Upper lobe of right lung (tissue), 1 donor: ENCODE measurements at regions not wholly inside any gene's neighbourhood (a gene's known extent, or its start where the extent isn't known, plus 50 kb on each side); places are given as distances from the start of the nearest gene placed in this dataset.

Experiments used
- ATAC-seq: fragments of 200-7000 bp; cut with Tn5 transposase; one replicate; pipeline ENCODE4 v1.9.1; 2020; ENCODE audit warnings: mild to moderate bottlenecking, moderate library complexity
- DNase-seq: peaks from one replicate; pipeline ENCODE4 v3.0.0-alpha.2; 2020
- H3K27ac ChIP-seq: fragments of 200-600 bp; one replicate; pipeline ENCODE4 v1.8.0; 2022
- H3K27me3 ChIP-seq: fragments of 200-600 bp; one replicate; pipeline ENCODE4 v1.8.0; 2022; ENCODE audit warnings: mild to moderate bottlenecking
- H3K36me3 ChIP-seq: fragments of 200-600 bp; one replicate; pipeline ENCODE4 v1.8.0; 2022
- H3K4me1 ChIP-seq: fragments of 200-600 bp; one replicate; pipeline ENCODE4 v1.8.0; 2022
- H3K4me3 ChIP-seq: fragments of 200-600 bp; one replicate; pipeline ENCODE4 v1.8.0; 2022; ENCODE audit warnings: mild to moderate bottlenecking
- H3K9me3 ChIP-seq: fragments of 200-600 bp; one replicate; pipeline ENCODE4 v1.8.0; 2022
- intact Hi-C: fragments of 100-400 bp; cut with DNase I; formaldehyde crosslinking; loops from one replicate; pipeline ENCODE4 v1.11.0; 2022
- TF ChIP-seq, protein P1 (sequence below): fragments of 200-600 bp; IDR thresholded peaks from one replicate; pipeline ENCODE4 v1.8.0; 2022; ENCODE audit warnings: antibody characterized with exemption
- donor health status: DM: no; HTN: yes; CAD: no; lungs with severe emphysema.

GRCh38 chr13:107358866-107359265, 790.9 kb upstream of the ARGLU1 start:
- H3K4me3 ChIP-seq: no peak overlapping the region
- DNase-seq: no peak
- H3K4me1 ChIP-seq: no peaks in the 10 kb centered on the region
- no peaks in the 10 kb centered on the region for H3K27me3 ChIP-seq
- no peak overlapping the region for H3K27ac ChIP-seq
- ATAC-seq: no peak
- intact Hi-C loops: no loop called here
- TF ChIP-seq, protein P1, sequence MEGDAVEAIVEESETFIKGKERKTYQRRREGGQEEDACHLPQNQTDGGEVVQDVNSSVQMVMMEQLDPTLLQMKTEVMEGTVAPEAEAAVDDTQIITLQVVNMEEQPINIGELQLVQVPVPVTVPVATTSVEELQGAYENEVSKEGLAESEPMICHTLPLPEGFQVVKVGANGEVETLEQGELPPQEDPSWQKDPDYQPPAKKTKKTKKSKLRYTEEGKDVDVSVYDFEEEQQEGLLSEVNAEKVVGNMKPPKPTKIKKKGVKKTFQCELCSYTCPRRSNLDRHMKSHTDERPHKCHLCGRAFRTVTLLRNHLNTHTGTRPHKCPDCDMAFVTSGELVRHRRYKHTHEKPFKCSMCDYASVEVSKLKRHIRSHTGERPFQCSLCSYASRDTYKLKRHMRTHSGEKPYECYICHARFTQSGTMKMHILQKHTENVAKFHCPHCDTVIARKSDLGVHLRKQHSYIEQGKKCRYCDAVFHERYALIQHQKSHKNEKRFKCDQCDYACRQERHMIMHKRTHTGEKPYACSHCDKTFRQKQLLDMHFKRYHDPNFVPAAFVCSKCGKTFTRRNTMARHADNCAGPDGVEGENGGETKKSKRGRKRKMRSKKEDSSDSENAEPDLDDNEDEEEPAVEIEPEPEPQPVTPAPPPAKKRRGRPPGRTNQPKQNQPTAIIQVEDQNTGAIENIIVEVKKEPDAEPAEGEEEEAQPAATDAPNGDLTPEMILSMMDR: no peak
- H3K36me3 ChIP-seq: no peaks in the 10 kb centered on the region
- H3K9me3 ChIP-seq: no peaks in the 10 kb centered on the region

DNA sequence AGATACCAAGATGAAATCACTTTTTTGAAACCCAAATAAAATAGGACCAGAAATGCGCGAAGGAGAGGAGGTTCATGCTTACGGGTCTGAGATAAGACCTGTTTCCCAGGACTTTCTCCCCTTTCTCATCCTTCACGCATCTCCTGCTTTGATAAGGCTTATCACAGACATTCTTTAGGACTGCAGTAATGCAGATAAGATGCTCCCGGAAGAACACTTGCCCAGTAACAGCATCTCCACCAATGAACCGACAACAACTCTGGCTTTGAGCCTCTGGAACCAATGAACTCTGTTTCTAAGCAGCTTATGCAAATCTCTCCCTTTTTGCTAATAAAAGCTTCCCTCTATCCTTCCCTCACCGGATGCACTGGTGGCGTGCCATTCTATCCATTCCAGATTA, 783.4 kb upstream of the ARGLU1 start:
- intact Hi-C loops: no loop called here
- Histone ChIP-seq H3K36me3 (no peaks in the 10 kb centered on the region), H3K4me1 (no peaks in the 10 kb centered on the region), H3K27ac (no peak overlapping the region), H3K9me3 (no peaks in the 10 kb centered on the region), H3K27me3 (no peaks in the 10 kb centered on the region), H3K4me3 (no peak overlapping the region)
- ATAC-seq (no peak), DNase-seq (no peak)
- TF ChIP-seq, protein P1: no peak

DNA sequence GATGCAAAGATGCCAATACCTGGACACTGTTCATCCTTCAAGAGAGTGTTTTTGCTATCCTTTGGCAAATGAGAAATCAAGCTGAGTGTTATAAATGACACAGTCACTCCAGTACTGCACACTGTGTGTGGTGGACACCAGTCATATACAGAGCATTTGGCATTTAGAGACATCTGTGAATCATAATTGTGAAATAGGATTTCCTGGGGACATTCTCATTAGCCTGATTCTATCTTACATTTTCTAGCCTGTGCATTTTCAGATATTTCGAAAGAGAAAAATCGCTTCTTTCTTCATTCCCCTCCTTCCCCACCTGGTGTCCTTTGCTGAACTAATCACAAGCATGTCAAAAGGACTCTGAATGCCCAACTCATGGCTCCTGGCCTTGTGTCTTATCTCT, 781.0 kb upstream of the ARGLU1 start:
- DNase-seq (no peak), ATAC-seq (no peak)
- Histone ChIP-seq H3K9me3 (no peaks in the 10 kb centered on the region), H3K4me1 (no peaks in the 10 kb centered on the region), H3K4me3 (no peak overlapping the region), H3K27me3 (no peaks in the 10 kb centered on the region), H3K36me3 (no peaks in the 10 kb centered on the region), H3K27ac (no peak overlapping the region)
- intact Hi-C loops: no loop called here
- TF ChIP-seq, protein P1: no peak

DNA sequence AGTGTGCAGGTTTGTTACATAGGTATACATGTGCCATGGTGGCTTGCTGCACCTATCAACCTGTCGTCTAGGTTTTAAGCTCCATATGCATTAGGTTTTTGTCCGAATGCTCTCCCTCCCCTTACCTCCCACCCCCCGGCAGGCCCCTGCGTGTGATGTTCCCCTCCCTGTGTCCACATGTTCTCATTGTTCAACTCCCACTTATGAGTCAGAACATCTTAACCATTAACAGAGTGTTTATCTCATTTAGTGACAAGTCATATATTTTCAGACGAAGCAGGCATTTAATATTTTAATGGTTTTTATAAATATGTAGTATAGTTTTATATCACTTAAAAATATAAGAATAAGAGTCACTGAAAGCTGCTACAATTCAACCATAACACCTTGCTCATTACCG, 780.5 kb upstream of the ARGLU1 start:
- Histone ChIP-seq H3K36me3 (no peaks in the 10 kb centered on the region), H3K27me3 (no peaks in the 10 kb centered on the region), H3K4me3 (no peak overlapping the region), H3K27ac (no peak overlapping the region), H3K9me3 (no peaks in the 10 kb centered on the region), H3K4me1 (no peaks in the 10 kb centered on the region)
- ATAC-seq: no peak
- intact Hi-C loops: no loop called here
- no peak for DNase-seq
- TF ChIP-seq, protein P1: no peak

DNA sequence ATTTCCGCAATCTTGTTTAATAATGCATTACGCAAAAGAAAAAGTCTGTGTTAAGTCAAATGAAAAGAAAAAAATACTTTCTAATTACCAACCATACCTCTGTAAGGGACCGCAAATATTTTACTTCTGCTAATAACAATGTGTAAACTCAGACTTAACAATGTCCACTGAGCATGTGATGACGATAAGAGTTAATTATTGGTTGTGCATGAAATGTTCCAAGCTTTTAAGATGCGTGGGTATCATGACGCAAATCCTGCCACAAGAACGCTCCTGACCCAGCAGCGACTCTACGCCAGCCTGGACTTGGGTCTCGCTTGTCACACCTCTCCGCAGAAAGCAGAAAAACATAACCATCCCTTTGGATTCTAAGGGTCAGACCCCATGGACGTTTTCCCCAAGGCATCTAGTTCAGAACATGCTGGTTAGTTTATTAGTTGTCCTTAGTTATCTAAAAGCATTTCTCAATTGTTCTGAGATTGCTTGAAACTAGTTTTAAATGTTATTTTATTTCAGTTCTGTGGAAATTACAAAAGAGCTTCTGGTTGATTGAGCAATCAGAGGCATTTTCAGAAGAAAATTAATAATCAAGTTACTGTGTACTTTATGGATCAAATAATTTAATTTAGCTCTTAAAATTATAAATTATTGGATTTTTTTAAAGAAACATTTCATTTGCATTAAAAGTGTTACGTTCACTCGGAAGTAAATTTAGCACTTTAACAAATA, 779.9 kb upstream of the ARGLU1 start:
- Histone ChIP-seq H3K4me3 (no peak overlapping the region), H3K36me3 (no peaks in the 10 kb centered on the region), H3K27ac (no peak overlapping the region), H3K4me1 (no peaks in the 10 kb centered on the region), H3K27me3 (no peaks in the 10 kb centered on the region), H3K9me3 (no peaks in the 10 kb centered on the region)
- TF ChIP-seq, protein P1: no peak
- ATAC-seq (no peak), DNase-seq (no peak)
- intact Hi-C loops: no loop called here

DNA sequence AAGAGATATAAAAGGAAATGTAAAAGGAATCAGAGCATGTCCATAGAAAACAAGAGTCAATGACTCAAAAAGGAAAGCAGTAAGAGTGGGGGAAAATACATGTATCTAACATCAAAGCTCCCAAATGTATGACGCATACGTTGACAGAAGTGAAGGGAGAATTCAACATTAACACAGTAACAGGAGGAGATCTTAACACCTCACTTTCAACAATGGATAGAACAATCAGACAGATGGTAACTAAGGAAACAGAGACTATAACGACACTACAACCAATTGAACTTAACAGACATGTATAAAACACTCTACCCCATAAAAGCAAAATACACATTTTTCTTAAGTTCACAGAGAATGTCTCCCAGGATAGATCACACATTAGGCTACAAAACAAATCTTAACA, 774.8 kb upstream of the ARGLU1 start:
- no peak overlapping the region for H3K4me3 ChIP-seq
- H3K4me1 ChIP-seq: no peaks in the 10 kb centered on the region
- no peaks in the 10 kb centered on the region for H3K36me3 ChIP-seq
- H3K9me3 ChIP-seq: no peaks in the 10 kb centered on the region
- H3K27ac ChIP-seq: no peak overlapping the region
- DNase-seq (no peak), ATAC-seq (no peak)
- H3K27me3 ChIP-seq: no peaks in the 10 kb centered on the region
- TF ChIP-seq, protein P1: no peak
- intact Hi-C loops: no loop called here
